HG03060 (cell line): ENCODE measurements at regions not wholly inside any gene's neighbourhood (a gene's known extent, or its start where the extent isn't known, plus 50 kb on each side); places are given as distances from the start of the nearest gene placed in this dataset.
A peak's percentile ranks its signal among the peaks of the same experiment; 100 is the strongest.

ENCODE experiments used
- ATAC-seq: cut with Tn5 transposase; IDR thresholded peaks from one replicate; pipeline ENCODE4 v1.9.1; 2021; ENCODE audit warnings: low read depth, moderate number of reproducible peaks; ENCODE audit not compliant: unreplicated experiment

DNA sequence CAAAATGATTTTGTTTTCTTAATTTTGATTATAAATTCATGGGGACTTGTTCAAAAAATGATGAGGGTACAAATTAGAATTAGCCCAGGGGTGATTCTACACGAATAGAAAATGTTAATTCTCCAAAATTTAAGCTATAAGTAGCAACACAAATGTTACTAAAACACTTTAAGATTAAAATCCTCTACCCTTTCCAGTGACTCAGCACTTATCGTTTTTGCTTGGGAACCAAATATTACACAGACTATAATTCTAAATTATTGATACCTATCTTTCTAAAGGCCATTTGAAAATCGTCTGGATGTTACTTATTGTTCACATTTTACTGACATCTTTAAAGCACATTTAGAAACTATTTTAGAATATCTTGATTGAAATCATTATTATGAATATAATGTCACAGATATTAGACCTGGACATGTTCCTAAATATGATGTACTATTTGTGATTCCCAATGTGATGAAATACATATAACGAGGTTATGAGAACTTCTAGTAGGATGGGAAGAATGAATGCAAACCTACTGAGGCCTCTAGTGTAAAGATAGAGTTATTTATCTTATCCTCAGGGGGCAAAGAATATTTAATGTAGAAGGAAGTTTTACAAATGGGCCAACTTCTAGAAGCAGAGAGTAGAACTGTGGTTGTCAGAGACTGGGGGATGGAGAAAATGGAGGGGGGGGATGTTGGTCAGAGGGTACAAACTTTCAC, 132.0 kb upstream of the TP63 start:
- no peak for ATAC-seq

DNA sequence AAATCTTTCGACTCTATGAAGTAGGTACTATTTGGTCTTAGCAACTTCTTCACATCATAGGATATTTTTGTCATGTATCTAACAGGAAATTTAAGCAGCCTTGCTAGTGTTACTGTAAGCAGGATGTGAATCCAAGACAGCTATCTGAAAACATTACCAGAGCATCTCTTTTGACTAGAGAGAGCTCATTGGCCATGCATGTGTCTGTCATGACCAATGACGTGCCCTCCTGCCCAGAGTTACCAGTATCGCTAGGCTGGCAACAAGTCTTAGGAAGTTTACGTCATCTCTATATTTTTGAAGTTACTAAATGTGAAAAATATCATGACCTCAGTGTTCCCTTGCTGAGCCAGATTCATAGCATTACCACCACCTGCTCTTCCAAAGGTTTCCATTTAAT, 130.9 kb upstream of the TP63 start:
- ATAC-seq: no peak

DNA sequence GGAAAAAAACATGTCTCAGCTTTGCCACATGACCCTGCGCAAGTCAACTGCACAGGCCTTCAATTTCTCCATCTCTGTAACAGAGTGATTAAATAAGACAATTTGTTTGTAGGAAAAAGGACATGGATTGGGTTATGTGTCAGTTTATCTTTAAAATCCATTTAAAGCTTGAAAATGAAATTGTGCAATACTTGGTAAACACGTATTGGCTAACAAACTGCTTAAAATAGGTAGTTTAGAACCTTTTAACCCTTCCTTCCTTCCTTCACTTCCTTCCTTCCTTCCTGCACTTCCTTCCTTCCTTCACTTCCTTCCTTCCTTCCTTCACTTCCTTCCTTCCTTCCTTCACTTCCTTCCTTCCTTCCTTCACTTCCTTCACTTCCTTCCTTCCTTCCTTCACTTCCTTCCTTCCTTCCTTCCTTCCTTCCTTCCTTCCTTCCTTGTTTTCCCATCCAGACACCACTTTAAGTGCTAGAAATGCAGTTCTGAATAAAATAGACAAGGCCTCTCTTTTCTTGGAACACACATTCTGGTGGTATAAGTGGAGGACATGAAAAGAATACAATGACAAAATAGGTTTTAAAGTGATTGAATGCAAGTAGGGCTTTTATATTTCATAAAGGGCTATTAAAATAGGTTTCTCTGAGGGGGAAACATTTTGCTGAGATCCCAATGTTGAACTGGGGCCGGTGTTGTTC, 130.2 kb upstream of the TP63 start:
- ATAC-seq: no peak

DNA sequence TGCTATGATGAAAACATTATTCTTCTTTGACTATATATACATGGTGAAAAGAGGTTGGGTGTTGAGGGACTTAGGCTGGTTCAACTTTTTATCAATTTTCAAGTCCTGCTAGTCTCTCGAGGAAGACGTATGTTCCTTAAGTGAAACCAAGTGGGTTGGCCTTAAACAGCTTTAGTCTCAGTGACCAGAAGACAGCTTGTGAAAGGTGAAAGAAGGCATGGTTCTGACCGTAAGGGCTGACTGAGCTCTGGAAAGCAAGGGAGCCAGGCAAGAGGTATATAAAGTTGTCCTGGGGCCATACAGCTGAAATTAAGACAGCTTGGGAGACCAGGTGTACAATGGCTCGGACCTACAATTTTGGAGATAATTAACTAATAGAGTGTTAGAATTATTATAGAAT, 128.9 kb upstream of the TP63 start:
- no peak for ATAC-seq

DNA sequence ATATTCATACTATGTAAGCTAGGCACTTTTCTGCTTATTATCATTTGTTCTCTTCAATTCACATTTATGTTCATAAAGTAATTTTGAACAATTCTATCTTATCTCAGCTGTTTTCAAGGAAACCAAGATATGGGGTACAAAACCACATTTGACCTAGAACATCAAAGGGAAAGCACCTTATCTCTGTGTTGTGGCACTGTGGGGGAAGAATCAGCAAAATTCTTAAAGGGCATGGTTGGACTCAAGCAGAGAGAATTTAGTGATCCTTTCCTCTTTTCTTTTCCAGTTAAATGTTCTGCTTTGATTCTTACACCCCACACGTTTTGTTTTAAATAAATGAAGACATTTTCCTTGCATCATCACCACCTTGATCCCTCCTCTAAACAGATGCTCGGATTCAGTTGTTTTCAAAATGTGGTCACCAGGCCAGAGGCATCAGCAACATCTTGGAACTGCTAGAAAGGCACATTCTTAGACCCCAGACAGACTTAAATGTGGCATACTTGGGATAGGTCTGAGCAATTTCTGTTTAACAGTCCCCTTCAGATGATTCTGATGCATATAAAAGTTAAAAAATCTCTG, 128.4 kb upstream of the TP63 start:
- no peak for ATAC-seq

DNA sequence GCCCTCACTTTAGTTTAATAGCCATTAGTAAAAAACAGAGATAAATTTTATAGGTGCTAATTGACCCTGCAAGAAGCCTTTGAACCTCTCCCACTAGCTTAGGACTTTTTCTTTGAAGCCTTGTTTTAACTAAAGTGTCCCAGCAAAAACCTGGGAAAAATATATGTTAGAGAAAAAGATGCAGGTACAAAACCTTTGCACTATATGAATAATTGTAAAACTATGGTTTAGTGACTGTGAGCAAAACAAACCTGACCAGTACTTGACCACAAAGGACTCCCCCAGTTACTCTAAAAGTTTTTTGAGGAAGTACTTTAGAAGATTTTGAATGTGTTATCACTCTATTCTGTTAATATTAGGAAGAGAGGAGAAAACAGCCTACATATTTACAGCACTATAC, 123.3 kb upstream of the TP63 start:
- peak; percentile 52 for ATAC-seq

DNA sequence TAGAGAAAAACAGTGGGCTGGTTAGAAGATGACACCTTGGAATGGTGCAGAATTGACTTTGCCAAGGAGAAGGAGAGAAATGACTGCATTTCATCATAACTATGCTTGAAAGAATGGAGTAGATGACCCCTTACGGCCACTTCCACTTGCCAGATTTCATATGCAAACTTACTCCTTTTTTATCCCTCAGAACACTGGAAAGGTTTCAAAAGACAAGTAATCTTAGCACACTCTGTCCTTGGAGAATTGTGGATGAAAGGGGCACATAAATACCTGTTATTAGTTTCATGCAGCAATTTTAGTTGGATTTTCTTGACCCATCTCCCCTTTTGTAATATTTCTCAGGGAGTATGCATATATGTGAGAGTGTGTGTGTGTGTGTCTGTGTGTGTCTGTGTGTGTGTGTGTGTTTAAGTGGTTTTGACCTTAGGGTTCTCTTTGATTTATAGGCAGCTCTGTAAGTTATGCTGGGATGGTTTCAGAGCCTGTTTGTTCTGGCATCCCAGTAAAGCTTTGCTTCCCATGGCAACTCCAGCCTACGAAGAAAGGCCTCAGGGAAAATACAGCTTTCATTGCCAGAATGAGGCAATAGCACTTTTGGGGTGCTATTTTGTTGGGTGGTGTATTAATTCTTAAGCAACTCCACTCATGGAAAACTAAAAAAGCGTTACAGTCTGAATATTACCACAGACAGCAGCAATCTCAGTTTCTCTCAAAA, 122.2 kb upstream of the TP63 start:
- ATAC-seq: no peak

DNA sequence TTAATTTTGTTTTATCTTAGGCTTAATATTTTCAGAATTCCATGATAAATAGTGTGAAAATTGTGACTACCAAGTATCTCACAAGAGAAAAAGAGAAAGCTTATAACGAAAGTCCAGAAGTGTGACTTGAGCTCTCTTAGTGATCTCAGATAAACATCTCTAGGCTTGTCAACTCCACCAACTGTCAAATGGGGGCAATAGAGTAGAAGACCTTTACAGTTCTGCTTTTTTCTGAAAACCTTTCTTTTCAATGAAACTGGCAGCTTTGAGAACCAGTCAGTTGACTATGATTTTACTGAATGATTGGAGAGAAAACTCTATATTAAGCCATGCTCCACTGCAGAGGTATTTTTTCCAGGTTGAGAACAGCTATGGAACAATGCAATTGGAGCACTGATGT, 119.2 kb upstream of the TP63 start:
- no peak for ATAC-seq

DNA sequence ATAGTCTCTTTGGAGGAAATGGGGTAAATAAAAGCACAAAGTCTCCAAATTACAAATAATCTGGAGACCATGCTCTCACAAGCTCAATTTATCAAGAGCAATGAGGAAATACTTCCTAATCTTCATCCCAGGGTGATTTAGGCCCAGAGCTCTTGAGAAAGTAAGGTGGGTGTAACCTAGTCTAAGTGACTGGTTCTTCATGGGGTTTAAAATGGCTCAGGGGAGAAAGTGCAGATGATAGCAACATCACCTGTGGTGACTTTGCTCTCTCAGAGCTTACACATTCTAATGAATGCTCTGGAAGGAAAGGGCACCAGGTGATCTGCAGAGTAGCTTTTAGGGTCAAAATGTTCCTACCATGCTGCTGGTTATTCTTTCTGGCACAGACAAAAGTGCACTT, 118.4 kb upstream of the TP63 start:
- ATAC-seq: no peak

DNA sequence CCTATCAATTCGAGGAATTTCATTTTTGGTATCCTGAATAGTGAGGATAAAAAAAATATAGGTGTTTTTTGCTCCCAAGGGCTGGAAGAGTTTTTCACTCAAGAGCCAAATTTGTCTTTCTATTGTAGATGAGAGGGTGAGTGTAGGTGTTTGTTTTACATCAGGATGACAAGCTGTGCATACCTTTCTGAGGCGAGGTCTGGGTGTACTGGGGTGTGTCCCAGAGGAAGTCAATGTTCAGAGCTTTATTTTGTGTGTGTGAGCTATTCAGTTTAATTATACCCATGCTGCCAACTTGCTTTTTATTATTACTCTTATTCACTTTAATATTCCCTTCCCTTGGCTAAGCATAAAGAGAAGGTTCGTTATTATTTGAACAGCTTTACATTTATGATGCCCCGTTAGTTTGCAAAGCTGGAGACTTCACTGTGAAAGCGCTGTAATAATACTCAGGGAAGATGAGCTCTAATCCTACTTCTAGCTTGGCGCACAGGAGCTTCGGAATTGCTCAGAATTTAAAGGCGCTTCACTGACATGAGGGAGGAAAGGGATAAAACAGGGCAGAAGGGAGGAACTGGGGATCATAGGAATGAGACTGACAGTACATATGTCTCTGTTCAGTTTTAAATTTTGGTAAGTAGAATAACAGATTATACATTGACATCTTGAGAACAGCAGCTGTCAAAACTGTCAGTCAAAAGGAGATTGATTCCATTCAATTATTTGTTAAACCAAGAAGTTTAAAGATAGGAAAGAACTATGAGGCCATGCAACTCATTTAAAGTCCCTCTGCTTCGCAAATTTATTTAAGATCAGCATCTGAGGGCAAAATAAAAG, 117.7 kb upstream of the TP63 start:
- no peak for ATAC-seq

DNA sequence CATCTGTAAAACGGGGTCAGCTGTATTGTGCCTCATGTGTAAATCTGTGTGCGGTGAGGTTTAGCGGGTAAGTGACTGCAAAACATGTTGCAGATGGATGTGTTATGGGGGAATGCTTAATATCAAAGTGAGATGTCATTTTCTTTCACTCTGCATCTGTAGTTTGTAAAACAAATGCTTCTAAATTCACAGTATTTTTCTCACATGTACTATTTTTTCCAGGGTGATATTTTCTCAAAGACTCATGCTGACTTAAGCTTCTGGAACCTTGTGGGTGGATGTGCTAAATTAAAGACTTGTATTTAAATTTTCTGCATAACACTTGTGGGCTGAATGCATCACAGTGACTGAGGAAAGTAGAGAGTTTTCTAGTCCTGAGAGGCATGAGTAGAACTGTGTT, 115.2 kb upstream of the TP63 start:
- ATAC-seq: no peak

DNA sequence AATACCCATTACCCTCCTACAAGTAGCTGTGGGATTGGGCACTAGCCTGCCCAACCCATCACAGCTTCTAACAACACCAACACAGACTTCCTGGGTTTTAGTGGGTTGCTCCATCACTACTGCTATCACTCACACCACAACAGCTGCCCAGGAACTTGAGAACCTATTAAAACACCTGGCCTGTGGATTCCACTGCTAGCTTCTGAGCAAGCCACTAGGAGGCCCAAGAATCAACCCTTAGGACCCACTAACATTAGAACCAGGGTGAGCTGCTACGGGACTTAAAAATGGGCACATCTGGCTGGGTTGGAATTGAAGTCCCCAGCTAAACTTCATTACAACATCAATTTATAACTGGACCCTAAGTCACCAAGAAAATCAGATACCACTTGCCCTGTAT, 113.2 kb upstream of the TP63 start:
- no peak for ATAC-seq

DNA sequence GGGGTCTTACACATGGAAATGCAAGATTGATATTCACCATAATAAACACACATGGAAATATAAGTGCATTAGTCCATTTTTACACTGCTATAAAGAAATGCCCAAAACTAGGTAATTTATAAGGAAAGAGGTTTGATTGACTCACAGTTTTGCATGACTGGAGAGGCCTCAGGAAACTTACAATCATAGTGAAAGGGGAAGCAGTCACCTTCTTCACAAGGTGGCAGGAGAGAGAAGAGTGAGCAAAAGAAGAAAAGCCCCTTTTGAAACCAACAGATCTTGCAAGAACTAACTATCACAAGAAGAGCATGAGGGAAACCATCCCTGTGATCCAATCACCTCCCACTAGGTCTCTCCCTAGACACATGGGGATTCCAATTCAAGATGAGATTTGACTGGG, 111.7 kb upstream of the TP63 start:
- no peak for ATAC-seq

DNA sequence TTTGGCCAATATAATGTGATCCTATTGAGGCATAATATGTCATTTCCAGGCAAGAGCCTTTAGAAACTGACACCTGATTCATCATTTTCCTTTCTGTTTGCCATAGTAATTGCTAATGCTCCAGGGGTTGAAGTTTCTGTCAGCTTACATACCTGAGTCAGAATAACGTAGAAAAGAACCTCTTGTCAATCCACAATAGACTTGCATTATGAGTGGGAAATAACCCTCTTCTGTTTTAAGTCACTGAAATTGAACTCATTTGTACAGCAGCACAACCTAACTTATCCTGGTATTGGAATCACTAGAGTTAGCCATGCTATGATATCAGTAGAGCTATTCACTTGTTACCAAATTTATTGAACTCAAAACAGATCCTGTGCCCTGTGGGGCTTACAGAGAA, 101.7 kb upstream of the TP63 start:
- ATAC-seq: no peak

DNA sequence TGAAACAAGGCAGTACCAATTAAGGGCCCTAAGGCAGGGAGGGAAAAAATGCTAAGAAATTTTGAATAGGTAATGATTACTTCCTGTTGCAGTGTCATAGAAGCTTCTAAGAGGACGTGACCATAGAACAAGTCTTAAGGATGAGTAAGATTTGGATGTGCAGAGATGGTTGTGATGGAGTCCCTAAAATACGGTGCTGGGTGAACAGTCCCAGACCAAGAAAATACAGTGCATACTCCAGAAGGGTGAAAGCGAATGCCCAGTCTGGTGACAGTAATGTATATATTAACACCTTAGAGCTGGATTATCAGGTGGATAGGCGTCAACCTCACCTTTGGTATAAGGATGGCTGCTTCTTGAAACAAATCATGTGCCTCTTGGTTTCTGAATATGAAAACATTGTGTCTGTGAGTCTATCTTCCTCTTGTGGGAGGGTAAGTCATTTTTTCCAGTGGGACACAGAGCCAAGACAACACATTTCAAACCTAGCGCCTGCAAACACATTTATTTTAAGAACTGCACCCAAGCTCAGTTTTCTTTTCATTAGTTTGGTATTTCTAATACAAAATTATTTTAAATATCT, 101.2 kb upstream of the TP63 start:
- ATAC-seq: no peak

DNA sequence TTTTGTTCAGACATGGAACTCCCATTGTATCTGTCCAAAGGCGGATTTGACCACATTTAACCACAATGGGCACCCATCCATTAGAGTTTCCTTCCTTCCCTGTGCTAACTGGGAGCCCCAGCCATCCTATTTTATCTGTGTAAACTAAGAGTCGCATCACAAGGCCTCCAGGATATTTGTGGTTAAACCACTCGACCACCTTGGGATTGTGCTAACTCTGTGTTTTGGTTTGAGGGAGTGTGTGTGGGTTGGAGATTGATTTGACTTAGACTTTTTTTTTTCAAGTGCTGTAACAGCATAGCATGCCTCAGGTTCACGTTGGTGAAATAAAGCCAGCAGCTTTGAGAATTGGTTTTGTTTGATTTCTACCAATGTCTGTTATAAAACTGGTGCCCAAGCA, 100.4 kb upstream of the TP63 start:
- no peak for ATAC-seq

DNA sequence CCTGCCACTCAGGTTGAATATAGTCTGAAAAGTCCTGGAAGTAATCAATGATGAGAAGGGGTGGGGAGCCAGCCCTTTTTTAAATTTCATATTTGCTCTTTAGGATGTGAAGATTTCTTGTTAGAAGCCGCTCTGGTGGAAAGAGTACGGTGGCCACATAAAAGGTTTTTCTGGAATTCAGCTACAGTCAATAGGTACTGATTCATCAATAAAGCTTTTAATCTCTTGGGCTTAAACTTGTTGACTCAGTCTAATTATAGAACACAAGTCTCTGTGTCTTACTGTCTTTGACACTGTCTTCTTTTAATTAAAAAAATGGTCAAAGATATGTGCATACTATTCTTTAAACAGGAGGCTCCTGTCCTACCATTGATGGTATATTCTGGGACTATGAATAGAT, 99.9 kb upstream of the TP63 start:
- ATAC-seq: no peak

DNA sequence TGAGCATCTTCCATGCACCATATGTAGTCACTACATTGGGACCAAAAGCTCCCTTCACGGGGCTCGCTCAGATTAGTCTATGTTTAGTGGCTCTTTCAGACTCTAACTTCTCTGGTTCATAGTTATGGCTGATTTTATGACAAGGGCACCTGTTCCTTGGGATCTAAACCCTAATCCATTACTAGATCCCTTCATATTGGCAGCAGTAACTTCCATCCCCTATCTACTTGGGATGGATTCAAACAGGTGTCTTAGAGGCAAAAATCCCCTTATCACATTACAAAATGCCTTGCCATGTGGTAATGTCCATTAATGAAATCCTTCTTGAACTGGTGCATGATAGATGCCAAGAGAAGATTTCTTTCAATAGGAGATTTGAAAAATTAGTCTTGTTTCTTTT, 96.7 kb upstream of the TP63 start:
- ATAC-seq: no peak

DNA sequence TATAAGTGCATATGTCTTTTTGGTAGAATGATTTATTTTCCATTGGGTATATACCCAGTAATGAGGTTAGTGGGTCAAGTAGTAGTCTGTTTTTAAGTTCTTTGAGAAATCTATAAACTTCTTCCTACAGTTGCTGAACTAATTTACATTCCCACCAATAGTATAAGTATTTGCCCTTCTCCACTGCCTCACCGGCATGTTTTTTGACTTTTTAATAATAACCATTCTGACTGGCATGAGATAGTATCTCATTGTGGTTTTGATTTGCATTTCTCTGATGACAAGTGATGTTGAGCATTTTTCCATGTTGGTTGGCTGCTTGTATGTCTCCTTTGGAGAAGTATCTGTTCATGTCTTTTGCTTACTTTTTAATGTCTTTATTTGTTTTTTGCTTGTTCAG, 94.1 kb upstream of the TP63 start:
- no peak for ATAC-seq

DNA sequence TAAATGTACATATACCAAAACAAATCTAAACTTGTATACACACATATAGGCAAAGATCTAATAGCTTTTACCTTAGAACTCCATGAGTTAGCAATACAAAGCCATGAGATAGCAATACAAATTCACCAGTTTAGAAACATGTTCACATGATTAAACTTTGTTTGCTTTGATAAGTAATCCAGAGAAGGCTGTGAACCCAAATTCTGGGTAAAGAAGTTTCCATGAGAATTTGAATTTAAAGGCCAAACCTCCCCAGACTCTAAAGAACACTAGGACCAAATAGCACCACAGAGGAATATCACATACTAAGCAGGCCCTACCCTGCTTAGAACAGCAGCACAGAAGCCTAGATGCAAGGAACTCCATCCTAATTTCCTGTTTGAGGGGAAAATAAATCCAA, 83.7 kb upstream of the TP63 start:
- no peak for ATAC-seq
